ENCODE measurements at regions not wholly inside any gene's neighbourhood (a gene's known extent, or its start where the extent isn't known, plus 50 kb on each side); places are given as distances from the start of the nearest gene placed in this dataset.
A peak's percentile ranks its signal among the peaks of the same experiment; 100 is the strongest.

- TF ChIP-seq ZFX (CRISPR knock-in tag; IDR thresholded peaks at IDR 0.05; ENCODE audit: low read depth) (no peak), AKAP8 (CRISPR knock-in tag; IDR thresholded peaks at IDR 0.05) (no peak), SMAD1 (CRISPR knock-in tag; IDR thresholded peaks at IDR 0.05; ENCODE audit: borderline replicate concordance, low read depth) (no peak), TSC22D2 (CRISPR knock-in tag; IDR thresholded peaks at IDR 0.05; ENCODE audit: borderline replicate concordance) (no peak), MTERF4 (CRISPR knock-in tag; IDR thresholded peaks at IDR 0.05) (no peak), SMC3 (IDR thresholded peaks at IDR 0.05; ENCODE audit: low read length) (no peak), TOE1 (CRISPR knock-in tag; IDR thresholded peaks at IDR 0.05) (no peak), MLXIP (CRISPR knock-in tag; IDR thresholded peaks at IDR 0.05; ENCODE audit: borderline replicate concordance) (no peak), CBX5 (CRISPR knock-in tag; IDR thresholded peaks at IDR 0.05; ENCODE audit: borderline replicate concordance) (no peak), ZNF644 (CRISPR knock-in tag; IDR thresholded peaks at IDR 0.05; ENCODE audit: low read depth) (no peak), MAFF (IDR thresholded peaks at IDR 0.05; ENCODE audit: low read depth, low read length) (no peak), ATM (IDR thresholded peaks at IDR 0.05; ENCODE audit: borderline replicate concordance) (no peak), ZNF232 (CRISPR knock-in tag; IDR thresholded peaks at IDR 0.05; ENCODE audit: borderline replicate concordance) (no peak), POLR2A (IDR thresholded peaks at IDR 0.05; ENCODE audit: insufficient read depth in 1 of 2, low read depth in 2 of 2, low read length in 2 of 2) (no peak), BCL6 (CRISPR knock-in tag; IDR thresholded peaks at IDR 0.05) (peak; percentile 82), TP53 (CRISPR knock-in tag; conservative IDR thresholded peaks at IDR 0.05) (no peak), E2F5 (CRISPR knock-in tag; conservative IDR thresholded peaks at IDR 0.05) (no peak), SATB2 (CRISPR knock-in tag; IDR thresholded peaks at IDR 0.05) (no peak), ZSCAN5A (CRISPR knock-in tag; IDR thresholded peaks at IDR 0.05; ENCODE audit: borderline replicate concordance) (no peak), TARDBP (CRISPR knock-in tag; IDR thresholded peaks at IDR 0.05) (peak; percentile 28; the same call in 1 of the 2 replicates), ZNF788 (CRISPR knock-in tag; IDR thresholded peaks at IDR 0.05; ENCODE audit: borderline replicate concordance) (no peak), ZNF597 (CRISPR knock-in tag; IDR thresholded peaks at IDR 0.05) (no peak), ZNF629 (CRISPR knock-in tag; conservative IDR thresholded peaks at IDR 0.05) (no peak), MXD3 (CRISPR knock-in tag; IDR thresholded peaks at IDR 0.05) (no peak), SP5 (CRISPR knock-in tag; IDR thresholded peaks at IDR 0.05; ENCODE audit: borderline replicate concordance, low read depth) (no peak)
Observed at GRCh38 chr9:108443019-108443633, 412.7 kb downstream of the ACTL7B start (continued).

Data from HepG2 (cell line).